Endothelial cell of umbilical vein (primary cell): ENCODE measurements at regions not wholly inside any gene's neighbourhood (a gene's known extent, or its start where the extent isn't known, plus 50 kb on each side); places are given as distances from the start of the nearest gene placed in this dataset.

ENCODE experiments used
- BruUV-seq: library from RNA; stranded (reverse); fragments of 400-500 nt; replicated peaks from 2 replicates; lab custom pipeline; 2021; lab: Mats Ljungman, UMichigan
- CTCF ChIA-PET: fragments of 300-600, 350-600 bp; sonication (Branson Sonifier 250); formaldehyde crosslinking; loops from one replicate; lab custom pipeline; 2021; ENCODE audit warnings: antibody characterized with exemption, inconsistent platforms; lab: Charles Lee
- POLR2A ChIA-PET: fragments of 300-600, 350-600 bp; sonication (Branson Sonifier 250); formaldehyde crosslinking; loops from one replicate; lab custom pipeline; 2021; ENCODE audit warnings: antibody characterized with exemption, inconsistent platforms; lab: Charles Lee
- DNase-seq: peaks from one replicate; pipeline ENCODE4 v3.0.0-alpha.2; 2011; ENCODE audit warnings: low read depth, low spot score
- FAIRE-seq: peaks from 2 replicates; lab custom pipeline; 2011; peaks lifted over from hg19 to GRCh38; lab: Jason Lieb, UNC
- H2AFZ ChIP-seq: 2 replicates; pipeline ENCODE4 v1.6.0; 2012; ENCODE audit warnings: low read depth, low read length, control low read depth, inconsistent platforms
- H3K27ac ChIP-seq: 2 replicates; pipeline ENCODE4 v1.5.1; 2011; ENCODE audit warnings: low read depth, mild to moderate bottlenecking, control low read depth, low read length, moderate library complexity; ENCODE audit not compliant: insufficient read depth
- H3K27me3 ChIP-seq, 2 experiments: 2 replicates each; pipeline versions ENCODE4 v1.6.0 to v1.6.1; 2011; ENCODE audit warnings: low read length in 2 of 2, mixed read lengths in 1 of 2; ENCODE audit not compliant: control insufficient read depth in 2 of 2, insufficient read depth in 2 of 2
- H3K36me3 ChIP-seq, 2 experiments: 2 replicates in 1 of 2; 3 replicates in 1 of 2; pipeline ENCODE4 v1.5.1; 2011; ENCODE audit warnings: low read length in 2 of 2, mild to moderate bottlenecking in 1 of 2, moderate library complexity in 1 of 2; ENCODE audit not compliant: control insufficient read depth in 2 of 2, insufficient read depth in 2 of 2; ENCODE audit errors: extremely low read depth in 1 of 2
- H3K4me1 ChIP-seq: 3 replicates; pipeline ENCODE4 v1.5.1; 2011; ENCODE audit warnings: mild to moderate bottlenecking, low read length; ENCODE audit not compliant: control insufficient read depth, insufficient read depth; ENCODE audit errors: extremely low read depth
- H3K4me2 ChIP-seq: 2 replicates; pipeline ENCODE4 v1.6.1; 2011; ENCODE audit warnings: low read length, control low read depth, mixed read lengths; ENCODE audit not compliant: insufficient read depth
- H3K4me3 ChIP-seq, 3 experiments: fragments of 200-600 bp in 1 of 3; sonication (generic), shearing (Covaris generic) in 1 of 3; replicated peaks in 1 of 3; 2 replicates each; pipeline ENCODE4 v1.5.1; 2011 to 2016; ENCODE audit warnings: control low read depth in 3 of 3, low read length in 3 of 3, mild to moderate bottlenecking in 2 of 3, inconsistent platforms in 1 of 3, low read depth in 1 of 3, moderate library complexity in 1 of 3; ENCODE audit not compliant: insufficient read depth in 1 of 3
- H3K79me2 ChIP-seq: 2 replicates; pipeline ENCODE4 v1.6.0; 2012; ENCODE audit warnings: low read length, inconsistent platforms; ENCODE audit not compliant: control insufficient read depth, insufficient read depth
- H3K9ac ChIP-seq: replicated peaks from 2 replicates; pipeline ENCODE3; 2011; ENCODE audit warnings: low read length, control low read depth; ENCODE audit not compliant: insufficient read depth; ENCODE audit errors: extremely low read depth
- H3K9me1 ChIP-seq: replicated peaks from 3 replicates; pipeline ENCODE4 v1.6.0; 2011; ENCODE audit warnings: mild to moderate bottlenecking, low read length; ENCODE audit not compliant: control insufficient read depth, insufficient read depth; ENCODE audit errors: extremely low read depth
- H3K9me3 ChIP-seq: replicated peaks from 2 replicates; pipeline ENCODE4 v1.5.1; 2012; ENCODE audit warnings: low read length, inconsistent platforms; ENCODE audit not compliant: control insufficient read depth, insufficient read depth
- H4K20me1 ChIP-seq: replicated peaks from 2 replicates; pipeline ENCODE3; 2011; ENCODE audit warnings: mild to moderate bottlenecking, low read length; ENCODE audit not compliant: control insufficient read depth, insufficient read depth; ENCODE audit errors: extremely low read depth
- EZH2 ChIP-seq: IDR thresholded peaks from 2 replicates; pipeline ENCODE4 v1.6.1; 2012; ENCODE audit warnings: borderline replicate concordance, low read depth, mild to moderate bottlenecking, moderate library complexity, low read length, inconsistent platforms; ENCODE audit not compliant: severe bottlenecking
- FOS ChIP-seq: IDR thresholded peaks from 2 replicates; pipeline ENCODE4 v1.6.1; 2011; ENCODE audit warnings: mild to moderate bottlenecking, low read length, moderate library complexity, borderline replicate concordance; ENCODE audit not compliant: insufficient read depth
- GATA2 ChIP-seq: IDR thresholded peaks from 2 replicates; pipeline ENCODE4 v1.7.0; 2011; ENCODE audit warnings: low read depth, mild to moderate bottlenecking, moderate library complexity, mixed read lengths, low read length; ENCODE audit not compliant: insufficient read length, insufficient read depth
- JUN ChIP-seq: IDR thresholded peaks from 2 replicates; pipeline ENCODE4 v1.6.1; 2011; ENCODE audit warnings: borderline replicate concordance, low read depth; ENCODE audit not compliant: insufficient read length, insufficient read depth
- MAX ChIP-seq: IDR thresholded peaks from 2 replicates; pipeline ENCODE4 v1.6.1; 2011; ENCODE audit not compliant: insufficient read depth, insufficient read length
- MYC ChIP-seq: IDR thresholded peaks from one replicate; pipeline ENCODE4 v1.6.1; 2011; ENCODE audit warnings: mild to moderate bottlenecking, low read depth, low read length
- POLR2A ChIP-seq: IDR thresholded peaks from 2 replicates; pipeline ENCODE4 v1.6.1; 2012; ENCODE audit warnings: low read depth, mild to moderate bottlenecking, control low read depth, low read length
- POLR2AphosphoS5 ChIP-seq: IDR thresholded peaks from 2 replicates; pipeline ENCODE4 v1.6.1; 2012; ENCODE audit warnings: low read depth, mild to moderate bottlenecking, control low read depth, low read length, moderate library complexity; ENCODE audit not compliant: insufficient read depth
- dilution Hi-C: fragments of 300-500 bp; cut with MboI; formaldehyde crosslinking; loops from one replicate; pipeline ENCODE4 v1.15.0; 2019; ENCODE audit warnings: low sequenced_read_pairs; ENCODE audit not compliant: extremely low pct_ligation_motif_present
- intact Hi-C: fragments of 100-400 bp; cut with micrococcal nuclease; formaldehyde crosslinking; loops from one replicate; pipeline ENCODE4 v1.10.0; 2022
- TF ChIP-seq, protein P1 (sequence below), 2 donors: IDR thresholded peaks; 1 replicate in 1 of 2; 2 replicates in 1 of 2; pipeline ENCODE4 v1.5.1; 2011; ENCODE audit warnings: low read length in 2 of 2, mild to moderate bottlenecking in 2 of 2, moderate library complexity in 2 of 2, control low read depth in 1 of 2, inconsistent platforms in 1 of 2, low read depth in 1 of 2; ENCODE audit not compliant: insufficient read depth in 1 of 2; ENCODE audit errors: extremely low read depth in 1 of 2

DNA sequence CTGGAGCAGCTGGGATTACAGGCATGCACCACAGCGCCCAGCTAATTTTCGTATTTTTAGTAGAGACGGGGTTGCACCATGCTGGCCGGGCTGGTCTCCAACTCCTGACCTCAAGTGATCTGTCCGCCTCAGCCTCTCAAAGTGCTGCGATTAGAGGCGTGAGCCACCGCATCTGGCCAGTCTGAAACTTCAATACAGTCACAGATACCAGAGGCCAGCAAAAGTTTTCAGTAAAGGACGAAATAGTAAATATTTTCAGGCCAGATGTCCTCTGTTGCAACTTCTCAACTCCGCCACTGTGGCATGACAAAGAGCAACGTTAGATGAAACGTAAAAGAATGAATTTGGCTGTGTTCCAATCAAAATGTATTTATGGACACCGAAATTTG, 403.6 kb downstream of the MN1 start:
- H3K4me3 ChIP-seq: no peak overlapping the region
- no peaks in the 10 kb centered on the region for H3K36me3 ChIP-seq
- peaks cover 6% of the 10 kb centered on the region in 2 experiments for H3K27me3 ChIP-seq
- no peak overlapping the region for H3K27ac ChIP-seq
- no peaks in the 10 kb centered on the region for H3K79me2 ChIP-seq
- H3K4me1 ChIP-seq: no peaks in the 10 kb centered on the region
- intact Hi-C loops (no loop called here), dilution Hi-C loops (no loop called here)
- BruUV-seq: no TSS peak
- no peaks in the 10 kb centered on the region for H3K9me3 ChIP-seq
- H2AFZ ChIP-seq: no peak overlapping the region
- ChIA-PET CTCF (no interaction called here), POLR2A (no interaction called here)
- no peaks in the 10 kb centered on the region for H4K20me1 ChIP-seq
- FAIRE-seq (no peak), DNase-seq (no peak)
- TF ChIP-seq POLR2A (no peak), MAX (no peak), MYC (no peak), EZH2 (no peak), FOS (no peak)
- H3K9ac ChIP-seq: no peak overlapping the region
- H3K4me2 ChIP-seq: no peak overlapping the region
- H3K9me1 ChIP-seq: no peaks in the 10 kb centered on the region

DNA sequence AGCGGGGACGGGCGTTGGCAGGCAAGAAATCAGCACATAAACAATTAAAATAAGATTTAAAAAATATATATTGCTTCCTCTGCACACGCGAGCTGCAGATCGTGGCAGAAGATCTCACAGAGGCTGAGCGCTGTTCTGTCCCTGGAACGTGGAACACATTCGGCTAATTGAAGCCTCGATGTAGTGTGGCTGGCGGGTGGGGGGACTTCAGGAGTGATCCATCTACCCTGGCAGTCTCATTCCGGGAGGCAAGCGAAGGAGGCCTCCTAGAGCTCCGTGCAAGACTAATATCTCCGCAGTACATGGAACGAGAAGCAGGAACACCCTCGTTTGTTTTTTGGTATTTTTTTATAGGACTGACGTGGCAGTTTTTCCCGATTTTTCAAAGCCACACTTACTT, 402.4 kb downstream of the MN1 start:
- H2AFZ ChIP-seq: no peak overlapping the region
- H3K4me3 ChIP-seq: no peak overlapping the region
- no peak overlapping the region for H3K27ac ChIP-seq
- H3K27me3 ChIP-seq: peaks cover 6% of the 10 kb centered on the region in 2 experiments
- no peak for DNase-seq
- no peaks in the 10 kb centered on the region for H3K4me1 ChIP-seq
- no peak overlapping the region for H3K4me2 ChIP-seq
- CTCF ChIA-PET: no interaction called here
- intact Hi-C loops (no loop called here), dilution Hi-C loops (no loop called here)
- POLR2A ChIA-PET: no interaction called here
- no peaks in the 10 kb centered on the region for H3K9me1 ChIP-seq
- no peak for FAIRE-seq
- H3K9ac ChIP-seq: no peak overlapping the region
- TF ChIP-seq POLR2AphosphoS5: no peak
- TF ChIP-seq MAX: no peak
- no peak for TF ChIP-seq JUN
- TF ChIP-seq MYC: no peak
- no peak for TF ChIP-seq FOS
- TF ChIP-seq, protein P1, sequence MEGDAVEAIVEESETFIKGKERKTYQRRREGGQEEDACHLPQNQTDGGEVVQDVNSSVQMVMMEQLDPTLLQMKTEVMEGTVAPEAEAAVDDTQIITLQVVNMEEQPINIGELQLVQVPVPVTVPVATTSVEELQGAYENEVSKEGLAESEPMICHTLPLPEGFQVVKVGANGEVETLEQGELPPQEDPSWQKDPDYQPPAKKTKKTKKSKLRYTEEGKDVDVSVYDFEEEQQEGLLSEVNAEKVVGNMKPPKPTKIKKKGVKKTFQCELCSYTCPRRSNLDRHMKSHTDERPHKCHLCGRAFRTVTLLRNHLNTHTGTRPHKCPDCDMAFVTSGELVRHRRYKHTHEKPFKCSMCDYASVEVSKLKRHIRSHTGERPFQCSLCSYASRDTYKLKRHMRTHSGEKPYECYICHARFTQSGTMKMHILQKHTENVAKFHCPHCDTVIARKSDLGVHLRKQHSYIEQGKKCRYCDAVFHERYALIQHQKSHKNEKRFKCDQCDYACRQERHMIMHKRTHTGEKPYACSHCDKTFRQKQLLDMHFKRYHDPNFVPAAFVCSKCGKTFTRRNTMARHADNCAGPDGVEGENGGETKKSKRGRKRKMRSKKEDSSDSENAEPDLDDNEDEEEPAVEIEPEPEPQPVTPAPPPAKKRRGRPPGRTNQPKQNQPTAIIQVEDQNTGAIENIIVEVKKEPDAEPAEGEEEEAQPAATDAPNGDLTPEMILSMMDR (IDR thresholded peaks at IDR 0.05; ENCODE audit: extremely low read depth in 1 of 2, insufficient read depth in 1 of 2, low read depth in 1 of 2, low read length in 2 of 2): no peak
- no peak for TF ChIP-seq POLR2A
- no peak for TF ChIP-seq EZH2
- no peak for TF ChIP-seq GATA2
- H3K36me3 ChIP-seq: no peaks in the 10 kb centered on the region
- no TSS peak for BruUV-seq
- no peaks in the 10 kb centered on the region for H3K9me3 ChIP-seq
- no peaks in the 10 kb centered on the region for H3K79me2 ChIP-seq
- H4K20me1 ChIP-seq: no peaks in the 10 kb centered on the region
